Hindlimb muscle (tissue), 1 donor: ENCODE measurements at regions not wholly inside any gene's neighbourhood (a gene's known extent, or its start where the extent isn't known, plus 50 kb on each side); places are given as distances from the start of the nearest gene placed in this dataset.

Experiments used
- DNase-seq: peaks from one replicate; pipeline ENCODE4 v3.0.0-alpha.2; 2013

- peak; percentile 6 for DNase-seq
Measured at GRCh38 chr4:125440814-125441213, 126.1 kb downstream of the FAT4 start.

- DNase-seq, result no peak
Measured at GRCh38 chr4:125444166-125444565, 129.4 kb downstream of the FAT4 start.

GRCh38 chr4:125445525-125445924, 130.8 kb downstream of the FAT4 start:
- DNase-seq, result no peak

GRCh38 chr4:125447551-125448290, 133.0 kb downstream of the FAT4 start:
- DNase-seq, result no peak

GRCh38 chr4:125456075-125456474, 141.3 kb downstream of the FAT4 start:
- DNase-seq, result no peak

GRCh38 chr4:125459531-125459930, 144.8 kb downstream of the FAT4 start:
- no peak for DNase-seq

GRCh38 chr4:125461676-125462363, 147.1 kb downstream of the FAT4 start:
- DNase-seq, result no peak

GRCh38 chr4:125464146-125464545, 149.4 kb downstream of the FAT4 start:
- no peak for DNase-seq

GRCh38 chr4:125481334-125482045, 166.7 kb downstream of the FAT4 start:
- no peak for DNase-seq

- no peak for DNase-seq
Measured at GRCh38 chr4:125482822-125483221, 168.1 kb downstream of the FAT4 start.

- no peak for DNase-seq
Measured at GRCh38 chr4:125483278-125483677, 168.5 kb downstream of the FAT4 start.

- DNase-seq, result no peak
Measured at GRCh38 chr4:125484912-125485311, 170.2 kb downstream of the FAT4 start.

GRCh38 chr4:125486351-125486750, 171.6 kb downstream of the FAT4 start:
- peak; percentile 60 for DNase-seq

- no peak for DNase-seq
Measured at GRCh38 chr4:125489952-125490690, 175.4 kb downstream of the FAT4 start.

GRCh38 chr4:125492957-125493356, 178.2 kb downstream of the FAT4 start:
- no peak for DNase-seq

GRCh38 chr4:125497861-125498260, 183.1 kb downstream of the FAT4 start:
- DNase-seq, result no peak

- DNase-seq, result no peak
Measured at GRCh38 chr4:125498981-125499380, 184.2 kb downstream of the FAT4 start.

GRCh38 chr4:125501090-125501489, 186.3 kb downstream of the FAT4 start:
- DNase-seq, result no peak

GRCh38 chr4:125501568-125501967, 186.8 kb downstream of the FAT4 start:
- DNase-seq, result no peak

- DNase-seq, result peak; percentile 32
Measured at GRCh38 chr4:125505621-125506020, 190.9 kb downstream of the FAT4 start.

- no peak for DNase-seq
Measured at GRCh38 chr4:125507141-125507540, 192.4 kb downstream of the FAT4 start.

GRCh38 chr4:125511715-125512114, 197.0 kb downstream of the FAT4 start:
- no peak for DNase-seq

- DNase-seq, result no peak
Measured at GRCh38 chr4:125515016-125515415, 200.3 kb downstream of the FAT4 start.
